B cell (primary cell): ENCODE measurements at regions not wholly inside any gene's neighbourhood (a gene's known extent, or its start where the extent isn't known, plus 50 kb on each side); places are given as distances from the start of the nearest gene placed in this dataset.

ENCODE experiments used
- CTCF ChIP-seq: fragments of 200-600 bp; IDR thresholded peaks from one replicate; pipeline ENCODE4 v1.8.0; 2022; ENCODE audit warnings: antibody characterized with exemption, mild to moderate bottlenecking
- EZH2 ChIP-seq: IDR thresholded peaks from 2 replicates; pipeline ENCODE4 v1.6.1; 2012; ENCODE audit warnings: borderline replicate concordance, low read depth, mild to moderate bottlenecking, moderate library complexity, low read length; ENCODE audit not compliant: insufficient read depth, poor library complexity, severe bottlenecking

GRCh38 chr18:39051013-39051412 is 1485.4 kb upstream of the CELF4 start:
- TF ChIP-seq CTCF, result no peak
- TF ChIP-seq EZH2, result no peak
